ENCODE measurements at regions not wholly inside any gene's neighbourhood (a gene's known extent, or its start where the extent isn't known, plus 50 kb on each side); places are given as distances from the start of the nearest gene placed in this dataset.

DNA sequence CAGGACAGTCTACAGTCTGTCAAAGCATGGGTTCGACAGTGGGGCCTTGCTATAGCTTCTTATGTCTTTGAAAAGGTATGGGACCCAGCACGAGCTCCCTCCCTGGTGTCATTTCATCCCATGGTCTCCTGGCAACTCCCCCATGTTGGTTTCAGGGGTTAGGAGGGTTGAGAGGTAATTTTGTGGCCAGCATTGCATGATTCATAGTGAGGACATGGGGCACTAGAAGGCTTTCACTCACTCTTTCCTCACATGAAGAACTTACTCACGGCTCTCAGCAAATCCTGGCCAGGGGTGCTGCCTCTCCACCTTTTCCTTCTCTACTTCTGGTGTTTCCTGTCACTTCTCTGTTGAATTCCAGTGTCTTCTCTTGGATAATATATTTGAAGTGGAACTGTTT lies 134.7 kb upstream of the TNPO1 start:
- TF ChIP-seq, protein P1, sequence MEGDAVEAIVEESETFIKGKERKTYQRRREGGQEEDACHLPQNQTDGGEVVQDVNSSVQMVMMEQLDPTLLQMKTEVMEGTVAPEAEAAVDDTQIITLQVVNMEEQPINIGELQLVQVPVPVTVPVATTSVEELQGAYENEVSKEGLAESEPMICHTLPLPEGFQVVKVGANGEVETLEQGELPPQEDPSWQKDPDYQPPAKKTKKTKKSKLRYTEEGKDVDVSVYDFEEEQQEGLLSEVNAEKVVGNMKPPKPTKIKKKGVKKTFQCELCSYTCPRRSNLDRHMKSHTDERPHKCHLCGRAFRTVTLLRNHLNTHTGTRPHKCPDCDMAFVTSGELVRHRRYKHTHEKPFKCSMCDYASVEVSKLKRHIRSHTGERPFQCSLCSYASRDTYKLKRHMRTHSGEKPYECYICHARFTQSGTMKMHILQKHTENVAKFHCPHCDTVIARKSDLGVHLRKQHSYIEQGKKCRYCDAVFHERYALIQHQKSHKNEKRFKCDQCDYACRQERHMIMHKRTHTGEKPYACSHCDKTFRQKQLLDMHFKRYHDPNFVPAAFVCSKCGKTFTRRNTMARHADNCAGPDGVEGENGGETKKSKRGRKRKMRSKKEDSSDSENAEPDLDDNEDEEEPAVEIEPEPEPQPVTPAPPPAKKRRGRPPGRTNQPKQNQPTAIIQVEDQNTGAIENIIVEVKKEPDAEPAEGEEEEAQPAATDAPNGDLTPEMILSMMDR (IDR thresholded peaks at IDR 0.05; ENCODE audit: low read depth, low read length, poor library complexity, severe bottlenecking): no peak
- no peak for TF ChIP-seq EZH2phosphoT487 (IDR thresholded peaks at IDR 0.05; ENCODE audit: borderline replicate concordance, low read length)
